GM12878 (cell line): ENCODE measurements at regions not wholly inside any gene's neighbourhood (a gene's known extent, or its start where the extent isn't known, plus 50 kb on each side); places are given as distances from the start of the nearest gene placed in this dataset.

ENCODE experiments used
- ASH2L ChIP-seq: fragments of 300-600, 200-600 bp; sonication (generic); IDR thresholded peaks from 2 replicates; pipeline ENCODE4 v1.6.1; 2017; ENCODE audit warnings: low read depth, mild to moderate bottlenecking, borderline replicate concordance
- CEBPB ChIP-seq, 2 experiments: fragments of 150-350 bp in 1 of 2; IDR thresholded peaks; 2 replicates each; pipeline ENCODE4 v1.6.1; 2012 to 2014; ENCODE audit warnings: low read depth in 2 of 2, low read length in 2 of 2, borderline replicate concordance in 1 of 2, inconsistent platforms in 1 of 2
- CREB1 ChIP-seq: IDR thresholded peaks from 2 replicates; pipeline ENCODE4 v1.6.1; 2012; ENCODE audit warnings: low read depth, mild to moderate bottlenecking, inconsistent platforms
- CTCF ChIP-seq, 3 experiments: IDR thresholded peaks in 2 of 3; conservative IDR thresholded peaks in 1 of 3; 2 replicates each; pipeline ENCODE4 v1.5.1; 2011; ENCODE audit warnings: low read depth in 3 of 3, low read length in 3 of 3, mild to moderate bottlenecking in 3 of 3, control low read depth in 2 of 3, moderate library complexity in 2 of 3, inconsistent platforms in 1 of 3, mixed read lengths in 1 of 3; ENCODE audit not compliant: control insufficient read depth in 2 of 3, insufficient read depth in 1 of 3; ENCODE audit errors: extremely low read depth in 1 of 3
- ETV6 ChIP-seq, 2 experiments: fragments of 450-650 bp in 1 of 2; IDR thresholded peaks in 1 of 2; conservative IDR thresholded peaks in 1 of 2; 2 replicates each; pipeline ENCODE4 v1.6.1; 2014; ENCODE audit warnings: antibody characterized with exemption in 1 of 2, borderline replicate concordance in 1 of 2, low read depth in 1 of 2, mild to moderate bottlenecking in 1 of 2, moderate library complexity in 1 of 2
- JUNB ChIP-seq: IDR thresholded peaks from 2 replicates; pipeline ENCODE4 v1.6.1; 2016; ENCODE audit warnings: antibody characterized with exemption, mild to moderate bottlenecking
- MTA2 ChIP-seq: fragments of 450-650 bp; IDR thresholded peaks from 2 replicates; pipeline ENCODE4 v1.6.1; 2016; ENCODE audit warnings: low read depth, mild to moderate bottlenecking, moderate library complexity
- SMC3 ChIP-seq: IDR thresholded peaks from 2 replicates; pipeline ENCODE4 v1.6.1; 2011; ENCODE audit warnings: low read length, improper control_type of control experiment, borderline replicate concordance
- TARDBP ChIP-seq: IDR thresholded peaks from 2 replicates; pipeline ENCODE4 v1.6.1; 2016; ENCODE audit warnings: borderline replicate concordance

- no peak for TF ChIP-seq JUNB
- TF ChIP-seq ASH2L, result no peak
- no peak for TF ChIP-seq CREB1
- no peak for TF ChIP-seq ETV6 (conservative IDR thresholded peaks at IDR 0.05 in 1 of 2, IDR thresholded peaks at IDR 0.05 in 1 of 2; ENCODE audit: borderline replicate concordance in 1 of 2, low read depth in 1 of 2)
- no peak for TF ChIP-seq TARDBP
- no peak for TF ChIP-seq CEBPB (IDR thresholded peaks at IDR 0.05; ENCODE audit: borderline replicate concordance in 1 of 2, low read depth in 2 of 2, low read length in 2 of 2)
- no peak; the same call in 1 of the 2 replicates for TF ChIP-seq MTA2
- no peak for TF ChIP-seq CTCF (IDR thresholded peaks at IDR 0.05 in 2 of 3, conservative IDR thresholded peaks at IDR 0.05 in 1 of 3; ENCODE audit: control insufficient read depth in 2 of 3, extremely low read depth in 1 of 3, insufficient read depth in 1 of 3, low read depth in 3 of 3, low read length in 3 of 3)
- no peak for TF ChIP-seq SMC3
Observed at GRCh38 chr13:106797081-106797640, 229.2 kb upstream of the ARGLU1 start.
